Activated CD4-positive, alpha-beta T cell treated with anti-CD3 and anti-CD28 coated beads for 24 hours (primary cell): ENCODE measurements at regions not wholly inside any gene's neighbourhood (a gene's known extent, or its start where the extent isn't known, plus 50 kb on each side); places are given as distances from the start of the nearest gene placed in this dataset.
"Not testable (repeated sequence)": the region's sequence is repeated elsewhere in the genome, so short reads cannot be mapped to it uniquely, and the experiment has no call there.

Experiments used
- DNase-seq, 2 donors: peaks; one replicate each; pipeline ENCODE4 v3.0.0-alpha.2; 2020; ENCODE audit warnings: low read depth in 2 of 2

- DNase-seq, result no peak
Measured at GRCh38 chr2:192411755-192412154, 217.0 kb upstream of the TMEFF2 start.

- DNase-seq, result no peak
Measured at GRCh38 chr2:192410319-192410718, 215.6 kb upstream of the TMEFF2 start.

- no peak for DNase-seq
Measured at GRCh38 chr2:192407692-192408091, 213.0 kb upstream of the TMEFF2 start.

GRCh38 chr2:192398236-192398635, 203.5 kb upstream of the TMEFF2 start:
- no peak for DNase-seq

- DNase-seq, result no peak
Measured at GRCh38 chr2:192394605-192395004, 199.9 kb upstream of the TMEFF2 start.

- DNase-seq, result no peak
Measured at GRCh38 chr2:192391041-192391440, 196.3 kb upstream of the TMEFF2 start.

- no peak for DNase-seq
Measured at GRCh38 chr2:192390401-192390800, 195.7 kb upstream of the TMEFF2 start.

- not testable (repeated sequence) for DNase-seq
Measured at GRCh38 chr2:192384191-192384590, 189.5 kb upstream of the TMEFF2 start.

GRCh38 chr2:192381082-192381481, 186.3 kb upstream of the TMEFF2 start:
- DNase-seq, result no peak

- no peak for DNase-seq
Measured at GRCh38 chr2:192379736-192380135, 185.0 kb upstream of the TMEFF2 start.

- DNase-seq, result no peak
Measured at GRCh38 chr2:192377173-192377572, 182.4 kb upstream of the TMEFF2 start.

- DNase-seq, result no peak
Measured at GRCh38 chr2:192373754-192374153, 179.0 kb upstream of the TMEFF2 start.

GRCh38 chr2:192373221-192373620, 178.5 kb upstream of the TMEFF2 start:
- no peak for DNase-seq

- no peak for DNase-seq
Measured at GRCh38 chr2:192369969-192370368, 175.2 kb upstream of the TMEFF2 start.

- no peak for DNase-seq
Measured at GRCh38 chr2:192357217-192357616, 162.5 kb upstream of the TMEFF2 start.

GRCh38 chr2:192354512-192355244, 159.9 kb upstream of the TMEFF2 start:
- no peak for DNase-seq

- no peak for DNase-seq
Measured at GRCh38 chr2:192347542-192347941, 152.8 kb upstream of the TMEFF2 start.

- DNase-seq, result no peak
Measured at GRCh38 chr2:192345287-192345686, 150.6 kb upstream of the TMEFF2 start.

GRCh38 chr2:192333642-192334041, 138.9 kb upstream of the TMEFF2 start:
- no peak for DNase-seq

- no peak for DNase-seq
Measured at GRCh38 chr2:192328297-192328696, 133.6 kb upstream of the TMEFF2 start.

- DNase-seq, result no peak
Measured at GRCh38 chr2:192327576-192327975, 132.8 kb upstream of the TMEFF2 start.

GRCh38 chr2:192315543-192315942, 120.8 kb upstream of the TMEFF2 start:
- no peak for DNase-seq

GRCh38 chr2:192314800-192315481, 120.2 kb upstream of the TMEFF2 start:
- no peak for DNase-seq
